ENCODE measurements at regions not wholly inside any gene's neighbourhood (a gene's known extent, or its start where the extent isn't known, plus 50 kb on each side); places are given as distances from the start of the nearest gene placed in this dataset.

DNA sequence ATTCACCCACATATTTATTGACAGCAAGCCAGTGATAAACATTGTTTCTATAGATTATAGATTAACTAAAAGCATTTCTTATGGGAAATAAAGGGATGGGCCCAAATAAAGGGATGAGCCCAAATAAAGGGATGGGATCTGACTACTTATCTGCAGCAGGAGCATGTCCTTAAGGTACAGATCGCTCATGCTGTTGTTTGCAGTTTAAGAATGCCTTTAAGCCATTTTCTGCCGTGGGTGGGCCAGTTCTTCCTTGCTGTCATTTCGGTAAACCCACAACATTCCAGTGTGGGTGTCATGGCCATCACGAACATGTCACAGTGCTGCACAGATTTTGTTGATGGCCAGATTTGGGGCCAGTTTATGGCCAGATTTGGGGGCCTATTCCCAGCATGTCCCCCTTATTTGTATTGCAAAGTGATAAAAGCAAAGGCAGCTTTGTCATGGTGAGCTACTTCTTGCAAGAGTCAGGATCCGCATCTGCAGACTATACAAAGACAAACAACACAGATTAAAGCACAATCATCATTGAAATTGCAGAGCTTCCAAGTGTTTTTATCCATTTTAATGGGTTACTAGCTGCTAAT, 700.7 kb downstream of the LRFN5 start:
- no peak for DNase-seq

DNA sequence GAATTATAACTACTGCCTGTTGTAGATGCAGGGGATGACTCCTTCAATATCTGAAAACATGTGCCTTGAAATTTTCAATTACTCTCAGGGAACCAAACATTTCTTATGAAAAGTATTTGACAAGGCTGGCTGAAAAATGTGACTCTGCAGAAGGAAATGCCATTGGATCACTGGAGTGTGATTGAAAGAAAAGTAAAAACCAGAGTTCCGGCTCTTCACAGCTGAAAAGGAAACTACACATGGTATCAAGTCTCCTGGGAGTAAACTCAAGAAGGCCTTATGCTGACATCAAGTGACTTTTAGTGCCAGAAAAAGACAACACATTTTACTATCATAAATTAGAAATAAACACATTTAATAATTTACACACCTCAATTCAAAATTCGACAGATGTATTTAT, 693.0 kb downstream of the LRFN5 start:
- no peak for DNase-seq

DNA sequence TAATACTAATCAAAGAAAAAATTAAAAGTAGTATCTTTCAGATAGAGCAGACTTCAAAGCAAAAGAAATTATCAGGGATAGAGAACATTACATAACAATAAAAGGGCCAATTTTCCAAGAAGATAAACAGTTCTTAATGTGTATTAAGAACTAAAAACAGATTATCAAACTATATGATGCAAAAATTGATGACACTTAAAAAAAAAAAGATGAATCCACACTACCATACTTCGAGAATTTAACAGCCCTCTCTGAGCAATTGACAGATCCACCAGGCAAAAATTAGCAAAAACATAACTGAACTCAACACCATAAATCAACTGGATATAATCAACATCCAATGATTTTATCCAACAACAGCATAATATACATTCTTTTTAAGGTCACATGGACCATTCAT, 686.5 kb downstream of the LRFN5 start:
- DNase-seq, result no peak

DNA sequence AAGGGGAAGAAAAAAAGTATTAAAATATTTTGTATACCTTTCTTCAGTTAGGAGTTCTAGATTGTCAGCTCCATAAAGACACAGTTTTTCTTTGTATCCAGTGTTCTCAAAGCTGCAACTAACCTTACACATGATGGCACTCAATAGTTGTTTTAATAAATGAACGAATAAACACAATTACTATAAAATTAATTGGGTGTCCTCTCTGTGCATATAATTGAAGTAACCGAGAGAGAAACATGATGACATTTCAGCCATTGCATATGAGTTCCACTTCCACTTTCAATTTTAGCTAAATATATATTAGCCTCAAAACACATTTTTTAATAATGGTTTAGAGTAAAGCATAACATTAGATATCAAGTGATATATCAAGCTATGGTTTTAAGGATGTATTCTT, 671.2 kb downstream of the LRFN5 start:
- DNase-seq, result no peak

DNA sequence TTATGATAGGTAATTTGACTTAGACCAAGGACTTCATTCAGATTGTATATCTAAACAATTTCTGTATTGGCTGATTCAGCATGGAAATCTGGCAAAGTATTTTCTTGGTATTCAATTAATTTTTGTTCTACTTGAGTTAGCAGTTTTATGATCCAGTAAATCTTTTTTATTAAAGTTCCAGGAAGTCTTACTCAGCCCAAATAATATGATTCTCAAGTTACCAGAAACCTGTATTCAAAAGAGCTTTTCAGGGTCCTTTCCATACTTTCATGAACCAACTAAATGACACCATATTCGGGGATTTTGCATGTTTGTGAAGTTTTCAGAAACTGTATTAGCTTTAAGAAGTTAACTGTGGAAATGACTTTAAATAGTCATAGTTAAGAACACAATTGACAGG, 662.6 kb downstream of the LRFN5 start:
- DNase-seq, result no peak

DNA sequence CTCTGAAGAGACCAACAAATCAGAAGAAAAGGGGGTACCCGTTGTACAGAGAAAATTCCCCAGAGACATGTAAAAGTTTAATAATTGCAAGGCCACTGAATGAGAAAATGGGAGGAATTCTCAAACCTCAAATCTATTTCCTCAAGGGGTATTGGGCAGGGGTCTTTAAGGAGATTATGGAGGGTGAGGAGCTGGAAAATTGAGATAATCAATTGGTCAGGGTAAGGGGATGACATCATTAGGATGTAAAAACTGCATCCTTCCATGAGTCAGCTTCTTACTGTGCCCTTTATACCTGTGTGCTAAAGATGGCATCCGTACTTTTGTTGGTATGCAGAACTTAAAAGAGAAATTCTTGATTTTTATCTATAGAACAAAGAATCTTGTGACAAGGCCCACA, 641.5 kb downstream of the LRFN5 start:
- DNase-seq, result no peak

DNA sequence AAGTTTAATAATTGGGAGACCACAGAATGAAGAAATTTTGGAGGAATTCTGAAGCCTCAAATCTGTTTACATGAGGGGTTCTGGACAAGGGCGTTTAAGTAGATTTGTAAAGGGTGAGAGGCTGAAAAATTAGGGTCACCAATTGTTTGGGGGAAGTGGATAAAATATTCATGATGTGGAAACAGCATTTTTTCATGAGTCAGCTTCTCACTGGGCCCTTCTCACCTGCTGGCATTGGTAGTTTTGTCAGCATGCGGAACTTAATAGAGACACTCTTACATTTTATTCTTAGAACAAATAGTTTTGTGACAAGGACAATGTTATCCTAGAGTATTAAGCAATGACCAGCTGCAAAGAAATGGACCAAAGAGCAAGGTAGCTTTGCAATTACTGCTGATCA, 634.4 kb downstream of the LRFN5 start:
- DNase-seq, result no peak

DNA sequence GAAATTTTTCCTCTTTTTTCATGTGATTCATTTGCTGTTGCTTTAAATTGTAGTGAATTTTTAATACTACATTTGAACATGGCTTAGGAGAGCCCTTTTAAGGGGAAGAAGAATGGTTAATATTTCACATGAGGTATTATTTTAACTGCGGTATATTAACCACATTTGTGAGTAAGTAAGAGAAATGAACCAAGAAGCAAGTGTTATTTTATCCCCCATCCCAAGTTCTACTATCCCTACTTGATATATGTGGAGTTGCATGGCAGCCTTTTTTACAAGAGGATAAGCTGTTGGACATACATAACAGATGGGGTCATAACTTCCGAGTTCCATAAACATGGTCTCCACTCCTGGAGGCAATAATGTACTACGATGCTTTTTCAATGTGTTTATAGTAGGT, 623.3 kb downstream of the LRFN5 start:
- DNase-seq, result no peak

DNA sequence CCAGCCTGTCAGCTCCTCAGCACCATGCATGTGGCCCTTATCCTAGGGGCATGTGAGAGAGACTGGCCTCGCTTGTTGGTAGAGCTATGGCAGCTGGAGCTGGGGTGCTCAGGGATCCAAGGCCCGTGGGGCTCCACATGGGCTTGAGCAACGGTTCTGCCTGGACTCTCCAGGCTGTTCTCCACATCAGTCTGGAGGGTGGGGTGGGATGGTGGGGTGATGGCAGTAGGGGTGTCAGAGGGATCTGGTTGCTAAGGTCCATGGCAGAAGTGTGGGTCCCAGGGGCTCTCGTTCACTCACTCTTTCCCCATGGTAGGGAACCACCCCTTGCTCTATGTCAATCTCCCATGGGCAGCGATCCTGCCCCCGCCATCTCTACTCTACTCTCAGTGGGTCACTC, 622.6 kb downstream of the LRFN5 start:
- DNase-seq, result no peak

DNA sequence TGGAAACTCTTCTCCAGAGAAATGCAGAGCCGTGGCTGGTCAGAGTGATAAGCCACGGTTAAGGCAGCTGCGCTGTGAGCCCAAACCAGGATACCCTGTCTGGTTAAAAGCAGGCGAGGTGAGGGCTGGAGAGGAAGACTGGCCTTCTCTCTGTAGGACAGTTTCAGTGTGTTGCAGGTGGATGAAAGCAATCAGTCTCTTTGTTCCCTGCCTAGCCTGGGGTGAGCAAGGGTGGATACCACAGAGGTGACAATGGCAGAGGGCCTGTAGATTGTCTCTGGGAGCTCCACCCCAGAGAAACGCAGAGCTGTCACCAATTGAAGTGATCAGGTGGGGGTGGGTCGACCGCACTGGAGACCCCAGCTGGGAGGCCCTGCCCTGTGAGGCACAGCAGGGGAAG, 621.9 kb downstream of the LRFN5 start:
- no peak for DNase-seq

DNA sequence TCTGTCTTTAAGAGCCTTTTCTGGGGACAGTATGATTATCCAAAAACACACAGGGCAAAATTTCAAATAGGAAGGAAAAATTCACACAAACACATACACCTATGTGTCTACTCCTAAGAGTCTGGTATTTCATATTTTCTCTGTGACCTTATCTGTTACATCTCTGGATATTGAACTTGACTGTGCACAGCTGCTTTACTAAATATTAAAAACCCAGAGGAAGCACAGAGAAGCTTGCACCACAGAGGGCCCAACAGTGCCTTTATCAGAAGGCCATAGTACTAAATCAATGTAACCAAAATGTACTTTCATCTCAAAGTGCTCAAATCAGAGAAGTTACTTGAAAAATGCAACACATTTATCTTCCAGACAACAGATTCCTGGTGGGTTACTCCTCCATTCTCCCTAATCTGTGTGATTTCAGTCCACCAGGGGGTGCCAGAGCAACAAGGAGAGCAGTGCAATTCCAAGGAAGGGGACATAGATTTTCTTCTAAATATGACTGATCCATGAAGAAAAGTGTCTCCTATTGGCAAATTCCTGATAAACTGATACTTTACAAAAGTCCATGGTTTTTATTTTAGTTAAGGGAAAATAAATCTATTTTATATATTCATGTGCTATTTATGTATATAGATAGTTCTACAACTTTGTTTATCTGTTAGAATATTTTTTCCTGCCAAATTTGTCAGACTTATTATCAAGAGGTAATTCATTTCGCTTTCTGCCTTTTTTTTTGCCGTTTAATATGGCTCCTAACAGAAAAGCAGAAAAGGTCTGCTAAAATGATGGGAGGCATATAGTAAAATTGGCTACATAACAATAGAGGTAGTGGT, 617.6 kb downstream of the LRFN5 start:
- peak; percentile 65 for DNase-seq

DNA sequence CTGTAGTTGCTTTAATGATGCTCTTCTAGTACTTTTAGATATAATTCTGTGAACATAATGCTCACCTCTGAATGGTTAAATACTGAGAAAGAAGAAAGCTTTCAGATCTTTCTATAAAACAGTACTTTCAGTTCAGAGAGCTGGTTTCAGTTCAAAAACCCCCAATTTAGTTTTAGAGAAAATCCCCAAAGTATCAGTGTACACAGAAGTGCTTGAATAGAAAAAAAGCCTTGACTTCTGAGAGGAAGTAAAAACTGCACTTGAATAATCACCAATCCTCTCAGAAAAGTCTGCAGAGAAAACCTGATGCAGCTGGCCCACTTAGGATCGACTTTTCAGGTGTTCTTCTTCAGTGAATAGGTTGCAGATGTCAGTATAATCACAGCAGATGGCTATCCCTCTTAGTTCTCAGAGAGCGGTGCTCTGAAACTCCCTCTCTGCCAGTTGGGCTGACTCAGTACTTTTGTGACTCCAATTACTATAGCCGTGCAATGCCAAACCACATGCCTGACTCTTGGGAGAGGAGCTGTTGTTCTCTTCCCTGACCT, 616.3 kb downstream of the LRFN5 start:
- peak; percentile 31 for DNase-seq

DNA sequence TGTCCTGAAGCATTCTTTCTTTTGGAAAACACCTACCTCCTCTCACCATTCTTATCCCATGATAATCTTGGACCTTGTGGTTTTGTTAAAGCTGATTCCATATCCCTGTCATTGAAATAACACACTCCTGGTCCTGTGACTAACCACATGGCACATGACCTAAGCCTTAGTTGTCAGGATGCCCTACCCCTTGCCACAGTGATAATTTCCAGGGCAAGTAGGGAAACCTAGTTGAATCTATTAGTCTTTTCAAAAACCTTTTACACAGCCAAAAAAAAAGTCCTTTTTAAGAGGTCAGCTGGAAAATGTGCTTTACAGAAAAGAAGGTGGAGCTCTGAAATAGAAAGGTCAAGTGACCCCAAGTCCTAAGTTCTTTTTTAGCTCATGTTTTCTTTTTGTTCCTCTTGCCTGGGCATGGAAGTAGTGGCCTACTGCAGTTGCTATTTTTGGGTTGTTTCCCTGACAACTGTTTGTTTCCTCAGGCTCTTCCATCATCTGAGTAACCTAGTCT, 608.4 kb downstream of the LRFN5 start:
- DNase-seq, result peak; percentile 21

DNA sequence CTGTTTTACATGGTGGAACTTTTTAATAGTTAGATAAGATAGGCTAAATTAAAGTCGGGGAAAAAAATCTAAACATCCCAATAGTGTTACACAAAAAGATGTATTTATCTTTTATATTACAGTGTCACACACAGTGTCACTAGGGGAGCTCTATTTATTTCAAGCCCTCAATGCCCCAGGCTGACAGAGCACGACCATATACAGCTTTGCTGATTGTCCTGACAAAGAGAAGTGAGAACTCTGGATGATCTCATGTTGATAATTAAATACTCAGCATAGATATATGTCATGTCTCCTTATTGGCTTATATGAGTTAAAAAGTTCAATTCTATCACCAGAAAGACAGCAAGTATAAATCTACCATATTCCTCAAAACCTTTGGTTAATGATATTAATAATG, 594.3 kb downstream of the LRFN5 start:
- DNase-seq, result no peak

DNA sequence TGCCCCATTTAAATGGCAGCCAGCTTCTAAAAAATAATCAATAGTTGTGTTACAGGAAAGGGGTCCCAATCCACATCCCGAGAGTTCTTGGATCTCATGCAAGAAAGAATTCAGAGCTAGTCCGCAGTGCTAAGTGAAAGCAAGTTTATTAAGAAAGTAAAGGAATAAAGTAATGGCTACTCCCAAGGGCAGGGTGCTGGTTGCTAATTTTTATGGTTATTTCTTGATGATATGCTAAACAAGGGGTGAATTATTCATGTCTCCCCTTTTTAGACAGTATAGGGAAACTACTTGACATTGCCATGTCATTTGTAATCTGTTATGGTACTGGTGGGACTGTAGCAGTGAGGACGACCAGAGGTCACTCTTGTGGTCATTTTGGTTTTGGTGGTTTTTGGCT, 591.3 kb downstream of the LRFN5 start:
- DNase-seq, result no peak

DNA sequence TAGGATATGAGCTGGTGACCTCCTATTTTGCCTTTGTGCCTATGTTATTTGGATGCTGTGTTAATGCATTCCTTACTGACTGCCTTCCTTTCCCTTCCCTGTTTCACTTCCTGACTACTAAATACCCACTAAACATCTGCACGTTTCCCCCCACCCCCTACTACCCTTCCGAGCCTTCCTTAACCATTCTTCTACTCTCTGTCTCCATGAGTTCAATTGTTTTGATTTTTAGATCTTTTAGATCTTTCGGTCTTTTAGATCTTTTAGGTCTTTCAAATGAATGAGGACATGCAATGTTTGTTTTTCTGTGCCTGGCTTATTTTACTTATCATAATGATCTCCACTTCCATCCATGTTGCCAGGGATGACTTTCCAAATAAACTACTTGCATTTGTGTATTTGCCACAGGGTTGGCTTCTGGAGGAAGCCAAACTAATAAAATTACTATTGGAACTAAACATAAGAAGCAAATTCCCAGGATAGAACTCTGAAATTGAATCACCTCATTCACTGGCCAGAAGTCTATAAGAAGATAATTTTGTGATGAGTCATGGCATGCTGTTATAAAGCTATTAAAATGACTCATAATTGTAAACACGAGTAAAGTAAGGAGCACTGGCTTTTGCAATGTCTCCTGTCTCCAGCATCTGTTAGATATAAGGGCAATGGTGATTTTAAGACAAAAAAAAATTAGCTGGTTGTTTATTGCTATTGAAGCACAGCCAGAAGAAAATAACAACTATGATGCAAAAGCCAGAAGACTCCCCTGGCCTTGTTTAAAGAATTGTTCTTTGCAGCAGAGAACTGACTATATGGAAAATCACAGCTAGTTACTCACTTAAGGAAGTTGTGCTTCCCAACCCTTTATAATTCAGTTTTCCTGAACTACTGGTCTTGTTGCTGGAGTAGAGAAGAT, 586.3 kb downstream of the LRFN5 start:
- DNase-seq, result peak; percentile 55

DNA sequence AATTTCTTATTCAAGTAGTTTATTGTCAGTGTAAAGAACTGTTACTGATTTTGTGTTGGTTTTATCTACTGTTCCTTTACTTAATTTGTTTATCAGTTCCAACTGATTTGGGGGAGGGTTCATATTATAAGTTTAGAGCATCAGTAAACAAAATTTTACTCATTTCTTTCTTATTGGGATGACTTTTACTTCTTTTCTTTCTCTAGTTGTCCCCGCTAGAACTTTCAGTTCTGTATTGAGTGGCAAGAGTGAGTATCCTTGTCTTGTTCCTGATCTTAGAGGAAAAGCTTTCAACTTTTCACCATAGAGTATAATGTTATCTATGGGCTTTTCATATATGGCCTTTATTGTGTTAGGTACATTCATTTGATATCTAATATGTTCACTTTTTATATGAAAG, 584.1 kb downstream of the LRFN5 start:
- no peak for DNase-seq

DNA sequence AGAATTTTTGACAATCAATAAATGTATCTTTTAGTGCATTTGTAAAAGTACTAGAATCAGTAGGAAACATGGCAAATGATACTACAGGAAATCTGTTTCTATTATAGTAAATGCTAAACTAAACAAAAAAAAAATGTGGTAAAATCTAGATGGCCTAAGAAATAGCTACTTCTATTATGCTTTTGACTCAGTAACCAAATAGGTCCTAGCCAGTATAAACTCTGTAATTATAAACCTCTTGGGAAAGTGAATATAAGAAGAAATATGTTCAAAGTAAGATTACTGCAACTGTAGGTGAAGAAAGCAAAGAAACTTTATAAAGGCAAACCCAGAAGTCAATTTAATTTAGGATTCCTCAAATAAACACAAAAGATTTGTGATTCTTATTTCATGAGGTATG, 581.2 kb downstream of the LRFN5 start:
- no peak for DNase-seq

DNA sequence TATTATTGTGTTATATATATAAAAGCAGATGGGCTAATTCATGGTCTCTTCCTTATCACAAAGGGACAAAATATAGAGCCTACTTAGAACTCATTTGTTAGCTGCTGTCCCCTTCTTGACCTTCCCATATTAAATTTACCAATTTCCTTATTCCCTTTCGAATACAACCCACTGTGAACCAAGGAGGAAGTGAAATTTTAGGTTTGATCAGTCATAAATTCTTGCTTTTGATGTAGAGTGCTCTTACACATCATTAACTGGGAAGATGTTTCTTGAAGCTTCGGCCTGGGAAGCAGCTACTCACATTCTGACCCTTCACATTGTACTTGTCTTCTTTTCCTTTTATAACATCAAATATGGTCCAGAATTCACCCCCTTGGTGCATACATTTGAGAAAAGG, 579.0 kb downstream of the LRFN5 start:
- no peak for DNase-seq

DNA sequence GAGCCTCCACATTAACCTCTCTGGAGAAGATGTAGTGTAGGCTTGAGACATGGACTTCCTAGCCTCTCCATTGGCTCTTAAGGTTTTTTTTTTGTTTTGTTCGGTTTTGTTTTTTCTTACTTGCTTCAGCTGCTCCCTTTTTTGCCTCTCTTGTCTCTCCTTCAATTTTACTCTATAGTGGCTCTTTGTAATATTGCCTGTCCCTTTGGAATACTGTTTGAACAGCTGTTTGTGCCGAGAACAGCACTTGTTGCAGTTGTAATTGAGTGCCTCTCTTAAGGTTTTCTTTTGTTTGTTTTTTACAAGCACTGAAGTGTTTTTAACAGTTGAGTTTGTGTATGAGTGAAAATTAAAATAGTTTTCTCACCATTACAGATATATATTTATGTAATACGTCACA, 567.7 kb downstream of the LRFN5 start:
- peak; percentile 9 for DNase-seq

DNA sequence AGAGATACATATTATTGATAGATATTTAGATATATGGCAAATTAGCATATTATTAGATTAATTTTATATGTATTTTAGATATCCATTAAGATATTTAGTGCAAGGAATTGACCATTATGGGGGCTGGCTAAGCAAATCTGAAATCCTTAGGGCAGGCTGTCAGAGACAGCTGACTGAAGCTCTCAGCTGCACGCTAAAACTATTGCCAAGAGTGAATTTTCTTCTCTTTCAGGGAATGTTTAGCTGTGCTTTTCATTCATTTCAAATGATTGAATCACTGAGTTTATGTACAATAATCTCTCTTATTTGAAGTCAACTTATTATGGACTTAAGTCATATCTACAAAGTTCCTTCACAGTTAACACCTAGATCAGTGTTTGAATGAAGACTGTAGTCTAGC, 566.5 kb downstream of the LRFN5 start:
- peak; percentile 29 for DNase-seq

DNA sequence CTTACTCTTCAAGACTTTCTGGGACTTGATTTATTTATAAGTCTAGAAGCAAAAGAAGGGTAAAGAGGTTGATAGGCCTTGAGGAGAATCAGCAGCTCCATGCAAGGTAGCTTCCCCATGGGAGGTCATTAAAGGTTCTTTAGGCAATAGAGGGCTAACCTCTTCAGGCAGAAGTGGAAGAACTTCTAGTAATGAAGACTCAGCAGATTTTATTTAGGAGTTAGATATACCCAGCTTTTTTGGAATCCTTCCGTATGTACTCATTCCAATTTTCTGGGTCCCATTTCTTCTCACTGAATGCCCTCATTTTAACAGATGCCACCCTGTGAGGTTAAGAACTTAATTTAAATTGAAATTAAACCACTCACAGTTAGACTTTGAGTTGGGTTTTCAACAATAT, 565.6 kb downstream of the LRFN5 start:
- no peak for DNase-seq

DNA sequence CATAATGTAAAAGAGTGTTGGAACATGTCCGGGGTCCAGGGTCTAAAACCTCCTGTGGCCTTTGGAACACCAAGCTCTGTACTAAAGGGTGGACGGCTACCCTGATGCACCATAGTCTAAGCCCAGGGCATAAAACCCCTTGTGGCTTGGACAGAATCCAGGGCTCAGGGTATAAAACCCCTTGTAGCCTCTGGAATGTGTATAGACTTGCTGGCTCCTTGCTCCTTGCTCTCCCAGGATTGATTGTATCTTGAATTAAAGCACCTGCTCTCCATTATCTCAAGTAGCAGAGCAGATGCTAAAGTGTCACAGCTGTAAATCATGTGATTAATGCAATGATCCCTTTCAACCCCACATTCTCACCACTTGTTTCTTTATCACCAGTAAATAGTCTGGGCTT, 556.5 kb downstream of the LRFN5 start:
- no peak for DNase-seq
